Adrenal gland (tissue), 9 donors: ENCODE measurements at regions not wholly inside any gene's neighbourhood (a gene's known extent, or its start where the extent isn't known, plus 50 kb on each side); places are given as distances from the start of the nearest gene placed in this dataset.

Experiments used
- DNase-seq, 7 donors: peaks; one replicate each; pipeline ENCODE4 v3.0.0-alpha.2; 2019 to 2020
- H3K27ac ChIP-seq, 5 donors: fragments of 200-600 bp; sonication (generic) in 4 of 5; 1 replicate in 3 of 5; 2 replicates in 2 of 5; pipeline versions ENCODE4 v1.5.1 to v1.8.0; 2016 to 2020; ENCODE audit warnings: mild to moderate bottlenecking in 1 of 5
- H3K27me3 ChIP-seq: fragments of 200-600 bp; 2 replicates; pipeline ENCODE4 v1.8.0; 2021
- H3K36me3 ChIP-seq, 2 donors: fragments of 200-600 bp; replicated peaks in 1 of 2; 1 replicate in 1 of 2; 2 replicates in 1 of 2; pipeline versions ENCODE4 v1.5.1 to v1.8.0; 2018 to 2022
- H3K4me1 ChIP-seq, 2 donors: fragments of 200-600 bp; replicated peaks in 1 of 2; 1 replicate in 1 of 2; 2 replicates in 1 of 2; pipeline versions ENCODE4 v1.5.1 to v1.8.0; 2018 to 2021
- H3K4me3 ChIP-seq, 4 donors: fragments of 200-600 bp; sonication (generic) in 3 of 4; one replicate each; pipeline ENCODE4 v1.5.1; 2016 to 2018
- H3K9me3 ChIP-seq, 3 donors: fragments of 200-600 bp; sonication (generic) in 1 of 3; replicated peaks in 1 of 3; 1 replicate in 2 of 3; 2 replicates in 1 of 3; pipeline versions ENCODE4 v1.5.1 to v1.8.0; 2016 to 2021
- POLR2A ChIP-seq, 2 donors: fragments of 450-650 bp; IDR thresholded peaks; one replicate each; pipeline ENCODE4 v1.6.1; 2017; ENCODE audit warnings: antibody characterized with exemption in 2 of 2, mild to moderate bottlenecking in 2 of 2, moderate library complexity in 1 of 2
- WGBS, 4 donors: extraction: QIAGEN DNeasy Blood & Tissue Kit in 2 of 4; methylation state at CpG; one replicate each; pipeline versions ENCODE4 v1.1.5 to v1.1.7; 2013 to 2017; 5-methylcytosine and 5-hydroxymethylcytosine counted together
- intact Hi-C, 2 donors: fragments of 100-400 bp; cut with DNase I; formaldehyde crosslinking; loops; one replicate each; pipeline versions ENCODE4 v1.14.1 to v1.15.0; 2022 to 2023
- TF ChIP-seq, protein P1 (sequence below), 6 experiments: fragments of 450-650 bp in 4 of 6; fragments of 200-600 bp in 2 of 6; sonication (generic) in 1 of 6; IDR thresholded peaks; 1 replicate in 5 of 6; 2 replicates in 1 of 6; pipeline versions ENCODE4 v1.5.1 to v1.8.0; 2016 to 2021; ENCODE audit warnings: antibody characterized with exemption in 6 of 6, mild to moderate bottlenecking in 2 of 6, moderate library complexity in 1 of 6
- donor health status: healthy with polysubstance abuse.
- donor health status: Bipolar disorder and iron deficiency.
- donor health status: DM: yes; HTN: yes; CAD: no.
- donor health status: DM: no; HTN: no; CAD: no.
- donor health status: DM: no; HTN: no; CAD: no.

DNA sequence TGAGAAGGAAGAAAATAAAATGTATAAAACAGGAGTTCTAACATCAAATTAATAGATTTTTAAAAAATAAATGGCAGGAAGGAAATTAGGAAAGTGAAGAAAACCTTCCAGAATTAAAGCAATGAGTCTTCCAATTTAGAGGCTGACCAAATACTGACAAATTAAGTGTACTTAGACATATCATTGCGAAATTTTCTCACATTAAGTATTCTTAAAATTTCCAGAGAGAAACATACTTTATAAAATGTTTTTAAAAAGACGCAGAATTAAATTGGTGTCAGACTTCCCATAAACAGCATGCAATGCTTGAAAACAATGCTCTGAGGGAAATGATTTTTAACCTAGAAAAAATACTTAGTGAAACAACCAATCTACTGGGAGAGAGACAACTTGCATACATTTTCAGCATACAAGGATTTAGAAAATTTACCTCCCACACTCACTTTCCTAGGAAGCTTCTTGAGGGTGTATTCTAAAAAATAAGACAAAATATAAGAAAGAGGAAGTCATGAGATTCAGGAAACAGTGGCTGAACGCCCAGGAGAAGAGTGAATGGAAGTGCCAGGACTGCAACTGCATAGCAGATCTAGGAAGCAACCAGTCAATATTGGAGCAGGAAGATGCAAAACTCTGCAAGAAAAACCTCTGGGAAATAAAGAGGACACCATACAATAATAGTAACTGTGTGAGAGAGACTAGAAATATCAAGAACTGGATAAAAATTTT lies 339.9 kb downstream of the ADCYAP1 start:
- no peak overlapping the region for H3K4me3 ChIP-seq
- DNase-seq = no peak
- intact Hi-C loops = no loop called here
- no peaks in the 10 kb centered on the region for H3K27me3 ChIP-seq
- H3K27ac ChIP-seq = no peak overlapping the region
- no peak for TF ChIP-seq POLR2A (IDR thresholded peaks at IDR 0.05)
- TF ChIP-seq, protein P1, sequence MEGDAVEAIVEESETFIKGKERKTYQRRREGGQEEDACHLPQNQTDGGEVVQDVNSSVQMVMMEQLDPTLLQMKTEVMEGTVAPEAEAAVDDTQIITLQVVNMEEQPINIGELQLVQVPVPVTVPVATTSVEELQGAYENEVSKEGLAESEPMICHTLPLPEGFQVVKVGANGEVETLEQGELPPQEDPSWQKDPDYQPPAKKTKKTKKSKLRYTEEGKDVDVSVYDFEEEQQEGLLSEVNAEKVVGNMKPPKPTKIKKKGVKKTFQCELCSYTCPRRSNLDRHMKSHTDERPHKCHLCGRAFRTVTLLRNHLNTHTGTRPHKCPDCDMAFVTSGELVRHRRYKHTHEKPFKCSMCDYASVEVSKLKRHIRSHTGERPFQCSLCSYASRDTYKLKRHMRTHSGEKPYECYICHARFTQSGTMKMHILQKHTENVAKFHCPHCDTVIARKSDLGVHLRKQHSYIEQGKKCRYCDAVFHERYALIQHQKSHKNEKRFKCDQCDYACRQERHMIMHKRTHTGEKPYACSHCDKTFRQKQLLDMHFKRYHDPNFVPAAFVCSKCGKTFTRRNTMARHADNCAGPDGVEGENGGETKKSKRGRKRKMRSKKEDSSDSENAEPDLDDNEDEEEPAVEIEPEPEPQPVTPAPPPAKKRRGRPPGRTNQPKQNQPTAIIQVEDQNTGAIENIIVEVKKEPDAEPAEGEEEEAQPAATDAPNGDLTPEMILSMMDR (IDR thresholded peaks at IDR 0.05) = no peak
- no peaks in the 10 kb centered on the region for H3K4me1 ChIP-seq
- no peaks in the 10 kb centered on the region for H3K9me3 ChIP-seq
- 55 to 71% (median 65%) methylated on average over 3 of the region's 3 CpGs for WGBS, 4 donors
- H3K36me3 ChIP-seq = no peaks in the 10 kb centered on the region

DNA sequence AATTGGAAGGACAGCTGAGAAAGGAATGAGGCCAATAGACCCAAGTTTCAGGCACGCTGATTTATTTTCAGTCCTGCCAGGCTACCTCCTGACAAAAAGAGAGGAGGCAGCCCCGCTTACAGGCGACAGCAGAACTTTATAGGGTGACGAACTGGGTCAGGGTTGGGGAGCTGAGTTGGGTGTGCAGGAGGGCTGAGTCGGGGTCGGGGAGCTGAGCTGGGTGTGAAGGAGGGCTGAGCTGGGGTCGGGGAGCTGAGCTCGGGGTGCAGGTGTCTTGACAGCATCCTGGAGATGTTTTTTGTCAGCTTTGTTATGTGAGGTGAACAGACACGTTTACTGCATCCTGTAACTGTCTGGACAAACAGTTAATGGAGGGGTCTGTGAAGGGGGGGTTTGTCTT lies 342.2 kb downstream of the ADCYAP1 start:
- TF ChIP-seq, protein P1 (IDR thresholded peaks at IDR 0.05) = no peak
- TF ChIP-seq POLR2A (IDR thresholded peaks at IDR 0.05) = no peak
- WGBS, 4 donors = 27 to 38% (median 33%) methylated on average over 7 to 9 of the region's 9 CpGs
- no peaks in the 10 kb centered on the region for H3K36me3 ChIP-seq
- DNase-seq = no peak
- no peaks in the 10 kb centered on the region for H3K4me1 ChIP-seq
- H3K9me3 ChIP-seq = no peaks in the 10 kb centered on the region
- intact Hi-C loops = no loop called here
- no peak overlapping the region for H3K27ac ChIP-seq
- H3K27me3 ChIP-seq = no peaks in the 10 kb centered on the region
- no peak overlapping the region for H3K4me3 ChIP-seq

DNA sequence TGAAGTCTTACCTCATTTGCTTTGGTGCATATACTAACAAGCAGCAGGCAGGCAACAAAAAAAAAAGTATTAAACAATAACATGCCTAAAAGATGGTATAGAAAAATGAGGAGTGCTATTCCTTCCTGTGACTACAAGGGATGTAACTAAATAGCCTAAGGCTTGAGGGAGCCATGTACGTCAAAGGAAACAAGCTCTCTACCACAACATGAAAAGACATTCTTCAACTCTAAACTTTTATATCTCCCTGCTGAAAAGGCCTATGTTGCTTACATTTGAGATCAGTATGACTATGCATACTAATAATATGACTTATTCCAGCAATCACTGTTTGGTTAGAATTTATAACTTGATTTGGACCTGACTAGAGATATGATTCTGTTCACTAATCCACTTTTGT lies 347.9 kb downstream of the ADCYAP1 start:
- no peaks in the 10 kb centered on the region for H3K9me3 ChIP-seq
- H3K36me3 ChIP-seq = no peaks in the 10 kb centered on the region
- H3K4me3 ChIP-seq = no peak overlapping the region
- intact Hi-C loops = no loop called here
- H3K4me1 ChIP-seq = no peaks in the 10 kb centered on the region
- H3K27ac ChIP-seq = no peak overlapping the region
- no peaks in the 10 kb centered on the region for H3K27me3 ChIP-seq
- no peak for DNase-seq
- WGBS, 4 donors = 67 to 91% (median 77%) methylated on average over 1 of the region's 1 CpG
- no peak for TF ChIP-seq POLR2A (IDR thresholded peaks at IDR 0.05)
- TF ChIP-seq, protein P1 (IDR thresholded peaks at IDR 0.05) = no peak

DNA sequence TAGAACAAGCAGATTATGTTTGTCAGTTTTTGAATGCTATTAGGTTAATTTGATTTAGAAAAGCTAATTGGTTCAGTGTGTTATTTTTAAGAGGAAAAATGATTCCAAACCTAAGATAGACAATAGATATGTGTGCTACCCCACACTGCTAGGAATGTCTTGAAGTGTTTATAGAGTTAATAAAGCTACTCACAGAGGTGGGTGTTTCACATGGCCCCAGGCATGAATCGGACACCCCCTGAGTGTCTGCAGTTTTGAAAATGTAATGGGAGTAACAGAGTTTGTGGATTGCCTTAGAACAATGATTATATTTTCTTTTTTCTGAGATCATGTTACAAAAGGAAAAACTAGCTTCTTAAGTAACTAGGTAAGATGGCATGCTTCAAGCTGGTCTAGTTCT lies 348.3 kb downstream of the ADCYAP1 start:
- 40 to 44% (median 42%) methylated on average over 1 of the region's 1 CpG for WGBS, 4 donors

More for the DNA sequence above, 348.3 kb downstream of the ADCYAP1 start:
- intact Hi-C loops = no loop called here
- Histone ChIP-seq H3K4me1 (no peaks in the 10 kb centered on the region), H3K36me3 (no peaks in the 10 kb centered on the region), H3K4me3 (no peak overlapping the region), H3K9me3 (no peaks in the 10 kb centered on the region), H3K27me3 (no peaks in the 10 kb centered on the region), H3K27ac (no peak overlapping the region)
- TF ChIP-seq, protein P1 (IDR thresholded peaks at IDR 0.05) = no peak
- no peak for TF ChIP-seq POLR2A (IDR thresholded peaks at IDR 0.05)
- DNase-seq = no peak
